Liver (tissue), 8 donors: ENCODE measurements at regions not wholly inside any gene's neighbourhood (a gene's known extent, or its start where the extent isn't known, plus 50 kb on each side); places are given as distances from the start of the nearest gene placed in this dataset.

ENCODE experiments used
- DNase-seq: peaks from one replicate; pipeline ENCODE4 v3.0.0-alpha.2; 2017; ENCODE audit warnings: low spot score
- H3K27ac ChIP-seq, 2 donors: one replicate each; pipeline ENCODE4 v1.7.0; 2013; ENCODE audit warnings: inconsistent platforms in 2 of 2, low read length in 2 of 2, control low read depth in 1 of 2, low read depth in 1 of 2, mild to moderate bottlenecking in 1 of 2
- H3K27me3 ChIP-seq, 4 donors: one replicate each; pipeline versions ENCODE4 v1.6.1 to v1.7.0; 2013; ENCODE audit warnings: low read length in 3 of 4, inconsistent platforms in 1 of 4, mild to moderate bottlenecking in 1 of 4, moderate library complexity in 1 of 4; ENCODE audit not compliant: control insufficient read depth in 4 of 4, insufficient read depth in 4 of 4
- H3K36me3 ChIP-seq, 4 donors: one replicate each; pipeline versions ENCODE4 v1.6.1 to v1.7.0; 2013; ENCODE audit warnings: low read length in 3 of 4, mild to moderate bottlenecking in 3 of 4, low read depth in 1 of 4, moderate library complexity in 1 of 4; ENCODE audit not compliant: control insufficient read depth in 4 of 4, insufficient read depth in 3 of 4
- H3K4me1 ChIP-seq, 4 donors: one replicate each; pipeline versions ENCODE4 v1.6.1 to v1.7.0; 2013; ENCODE audit warnings: low read length in 3 of 4, mild to moderate bottlenecking in 3 of 4, moderate library complexity in 1 of 4; ENCODE audit not compliant: control insufficient read depth in 4 of 4, insufficient read depth in 4 of 4
- H3K4me3 ChIP-seq, 3 donors: one replicate each; pipeline versions ENCODE4 v1.6.1 to v1.7.0; 2013; ENCODE audit warnings: low read length in 3 of 3, control low read depth in 1 of 3, low read depth in 1 of 3, mild to moderate bottlenecking in 1 of 3
- H3K9ac ChIP-seq, 2 donors: one replicate each; pipeline ENCODE4 v1.7.0; 2013; ENCODE audit warnings: low read length in 2 of 2, mild to moderate bottlenecking in 2 of 2, moderate library complexity in 2 of 2, control low read depth in 1 of 2, low read depth in 1 of 2
- H3K9me3 ChIP-seq, 4 donors: one replicate each; pipeline versions ENCODE4 v1.6.1 to v1.7.0; 2013; ENCODE audit warnings: low read length in 3 of 4; ENCODE audit not compliant: control insufficient read depth in 4 of 4
- HNF4A ChIP-seq, 2 donors: conservative IDR thresholded peaks; 2 replicates each; pipeline ENCODE4 v1.6.1; 2016; ENCODE audit warnings: antibody characterized with exemption in 2 of 2, mild to moderate bottlenecking in 2 of 2
- RAD21 ChIP-seq, 2 donors: IDR thresholded peaks; 2 replicates each; pipeline ENCODE4 v1.6.1; 2016; ENCODE audit warnings: antibody characterized with exemption in 2 of 2, mild to moderate bottlenecking in 2 of 2
- RXRA ChIP-seq, 2 donors: IDR thresholded peaks; 2 replicates each; pipeline ENCODE4 v1.6.1; 2017 to 2018; ENCODE audit warnings: antibody characterized with exemption in 2 of 2, mild to moderate bottlenecking in 1 of 2
- SP1 ChIP-seq: IDR thresholded peaks from 2 replicates; pipeline ENCODE4 v1.6.1; 2018; ENCODE audit warnings: antibody characterized with exemption, mild to moderate bottlenecking
- WGBS: extraction: QIAGEN DNeasy Blood & Tissue Kit; methylation state at CpG from one replicate; pipeline ENCODE4 v1.1.7; 2013; 5-methylcytosine and 5-hydroxymethylcytosine counted together
- TF ChIP-seq, protein P1 (sequence below): IDR thresholded peaks from 2 replicates; pipeline ENCODE4 v1.6.1; 2016; ENCODE audit warnings: antibody characterized with exemption
- TF ChIP-seq, protein P2 (sequence below): IDR thresholded peaks from 2 replicates; pipeline ENCODE4 v1.6.1; 2016; ENCODE audit warnings: antibody characterized with exemption, mild to moderate bottlenecking
- TF ChIP-seq, protein P3 (sequence below): fragments of 150-350 bp; IDR thresholded peaks from 2 replicates; pipeline ENCODE4 v1.5.1; 2017; ENCODE audit warnings: improper control_type of control experiment, low read depth, low read length; ENCODE audit not compliant: missing input control
- TF ChIP-seq, protein P4 (sequence below): IDR thresholded peaks from 2 replicates; pipeline ENCODE4 v1.6.1; 2016; ENCODE audit warnings: antibody characterized with exemption
- donor health status: healthy.
- donor health status: healthy.
- donor health status: healthy.
- donor health status: healthy.
- donor health status: healthy.

DNA sequence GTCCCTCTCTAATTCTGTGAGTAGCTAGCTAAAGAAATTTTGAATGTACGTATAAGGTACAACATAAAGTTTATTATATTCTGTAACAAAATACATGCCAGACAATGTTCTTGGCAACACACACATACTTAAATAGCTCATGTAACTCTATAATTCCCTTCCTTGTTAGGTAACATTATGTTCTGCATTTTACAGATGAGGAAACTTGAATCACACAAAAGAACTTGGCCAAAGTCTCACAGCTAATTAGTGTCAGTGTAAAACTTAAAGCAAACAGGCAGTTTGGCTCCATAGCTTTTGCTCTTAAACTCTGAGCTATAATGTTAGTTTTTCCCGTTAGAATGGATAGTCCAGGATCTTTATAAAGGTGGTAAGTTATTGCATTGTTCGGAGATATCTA, 1091.8 kb upstream of the SLIT2 start:
- Histone ChIP-seq H3K9ac (no peak overlapping the region), H3K36me3 (no peaks in the 10 kb centered on the region), H3K9me3 (peaks cover 0 to 5% (median 0%) of the 10 kb centered on the region in 4 donors), H3K27me3 (no peaks in the 10 kb centered on the region), H3K4me3 (no peak overlapping the region), H3K27ac (no peak overlapping the region), H3K4me1 (no peaks in the 10 kb centered on the region)
- DNase-seq, result no peak
- TF ChIP-seq HNF4A (conservative IDR thresholded peaks at IDR 0.05), result no peak
- TF ChIP-seq, protein P1, sequence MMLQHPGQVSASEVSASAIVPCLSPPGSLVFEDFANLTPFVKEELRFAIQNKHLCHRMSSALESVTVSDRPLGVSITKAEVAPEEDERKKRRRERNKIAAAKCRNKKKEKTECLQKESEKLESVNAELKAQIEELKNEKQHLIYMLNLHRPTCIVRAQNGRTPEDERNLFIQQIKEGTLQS, result no peak
- 53% methylated on average over 3 of the region's 3 CpGs for WGBS

DNA sequence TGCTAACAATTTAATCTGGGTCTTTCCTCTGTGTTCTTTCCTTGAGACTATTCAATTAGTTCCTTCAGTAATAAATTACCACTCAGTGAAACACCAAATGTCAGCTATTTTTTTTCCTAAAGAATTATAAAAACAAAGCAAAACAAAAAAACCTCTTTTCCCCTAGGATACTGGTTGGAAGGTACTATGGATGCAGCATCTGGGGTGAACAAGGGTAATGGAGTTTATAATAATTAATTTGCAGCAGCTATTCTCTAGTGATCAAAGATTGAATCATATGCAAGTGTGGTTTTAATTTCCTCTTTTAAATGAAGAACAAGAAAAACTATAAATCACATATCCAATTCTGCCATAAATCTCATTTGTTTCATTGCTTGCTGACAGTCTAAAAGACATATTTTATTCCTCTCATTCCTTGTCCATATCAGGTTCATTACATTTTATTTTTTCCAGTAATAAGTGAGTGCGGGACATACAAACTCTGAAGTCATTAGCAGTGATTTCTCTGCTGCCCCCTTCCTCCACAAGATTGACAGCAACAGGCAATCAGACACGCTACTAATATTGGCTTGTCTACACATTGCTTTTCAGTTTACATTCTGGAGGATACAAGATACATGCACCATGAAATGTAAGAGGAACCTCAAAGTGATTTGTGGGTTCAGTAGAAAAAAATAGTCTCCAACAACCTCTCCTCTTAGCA, 1093.4 kb upstream of the SLIT2 start:
- TF ChIP-seq, protein P2, sequence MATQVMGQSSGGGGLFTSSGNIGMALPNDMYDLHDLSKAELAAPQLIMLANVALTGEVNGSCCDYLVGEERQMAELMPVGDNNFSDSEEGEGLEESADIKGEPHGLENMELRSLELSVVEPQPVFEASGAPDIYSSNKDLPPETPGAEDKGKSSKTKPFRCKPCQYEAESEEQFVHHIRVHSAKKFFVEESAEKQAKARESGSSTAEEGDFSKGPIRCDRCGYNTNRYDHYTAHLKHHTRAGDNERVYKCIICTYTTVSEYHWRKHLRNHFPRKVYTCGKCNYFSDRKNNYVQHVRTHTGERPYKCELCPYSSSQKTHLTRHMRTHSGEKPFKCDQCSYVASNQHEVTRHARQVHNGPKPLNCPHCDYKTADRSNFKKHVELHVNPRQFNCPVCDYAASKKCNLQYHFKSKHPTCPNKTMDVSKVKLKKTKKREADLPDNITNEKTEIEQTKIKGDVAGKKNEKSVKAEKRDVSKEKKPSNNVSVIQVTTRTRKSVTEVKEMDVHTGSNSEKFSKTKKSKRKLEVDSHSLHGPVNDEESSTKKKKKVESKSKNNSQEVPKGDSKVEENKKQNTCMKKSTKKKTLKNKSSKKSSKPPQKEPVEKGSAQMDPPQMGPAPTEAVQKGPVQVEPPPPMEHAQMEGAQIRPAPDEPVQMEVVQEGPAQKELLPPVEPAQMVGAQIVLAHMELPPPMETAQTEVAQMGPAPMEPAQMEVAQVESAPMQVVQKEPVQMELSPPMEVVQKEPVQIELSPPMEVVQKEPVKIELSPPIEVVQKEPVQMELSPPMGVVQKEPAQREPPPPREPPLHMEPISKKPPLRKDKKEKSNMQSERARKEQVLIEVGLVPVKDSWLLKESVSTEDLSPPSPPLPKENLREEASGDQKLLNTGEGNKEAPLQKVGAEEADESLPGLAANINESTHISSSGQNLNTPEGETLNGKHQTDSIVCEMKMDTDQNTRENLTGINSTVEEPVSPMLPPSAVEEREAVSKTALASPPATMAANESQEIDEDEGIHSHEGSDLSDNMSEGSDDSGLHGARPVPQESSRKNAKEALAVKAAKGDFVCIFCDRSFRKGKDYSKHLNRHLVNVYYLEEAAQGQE, result no peak
- TF ChIP-seq, protein P3, sequence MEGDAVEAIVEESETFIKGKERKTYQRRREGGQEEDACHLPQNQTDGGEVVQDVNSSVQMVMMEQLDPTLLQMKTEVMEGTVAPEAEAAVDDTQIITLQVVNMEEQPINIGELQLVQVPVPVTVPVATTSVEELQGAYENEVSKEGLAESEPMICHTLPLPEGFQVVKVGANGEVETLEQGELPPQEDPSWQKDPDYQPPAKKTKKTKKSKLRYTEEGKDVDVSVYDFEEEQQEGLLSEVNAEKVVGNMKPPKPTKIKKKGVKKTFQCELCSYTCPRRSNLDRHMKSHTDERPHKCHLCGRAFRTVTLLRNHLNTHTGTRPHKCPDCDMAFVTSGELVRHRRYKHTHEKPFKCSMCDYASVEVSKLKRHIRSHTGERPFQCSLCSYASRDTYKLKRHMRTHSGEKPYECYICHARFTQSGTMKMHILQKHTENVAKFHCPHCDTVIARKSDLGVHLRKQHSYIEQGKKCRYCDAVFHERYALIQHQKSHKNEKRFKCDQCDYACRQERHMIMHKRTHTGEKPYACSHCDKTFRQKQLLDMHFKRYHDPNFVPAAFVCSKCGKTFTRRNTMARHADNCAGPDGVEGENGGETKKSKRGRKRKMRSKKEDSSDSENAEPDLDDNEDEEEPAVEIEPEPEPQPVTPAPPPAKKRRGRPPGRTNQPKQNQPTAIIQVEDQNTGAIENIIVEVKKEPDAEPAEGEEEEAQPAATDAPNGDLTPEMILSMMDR, result no peak
- TF ChIP-seq RXRA (IDR thresholded peaks at IDR 0.05), result no peak
- TF ChIP-seq RAD21 (IDR thresholded peaks at IDR 0.05), result no peak
- TF ChIP-seq SP1, result no peak
- TF ChIP-seq, protein P1, result no peak
- TF ChIP-seq, protein P4, sequence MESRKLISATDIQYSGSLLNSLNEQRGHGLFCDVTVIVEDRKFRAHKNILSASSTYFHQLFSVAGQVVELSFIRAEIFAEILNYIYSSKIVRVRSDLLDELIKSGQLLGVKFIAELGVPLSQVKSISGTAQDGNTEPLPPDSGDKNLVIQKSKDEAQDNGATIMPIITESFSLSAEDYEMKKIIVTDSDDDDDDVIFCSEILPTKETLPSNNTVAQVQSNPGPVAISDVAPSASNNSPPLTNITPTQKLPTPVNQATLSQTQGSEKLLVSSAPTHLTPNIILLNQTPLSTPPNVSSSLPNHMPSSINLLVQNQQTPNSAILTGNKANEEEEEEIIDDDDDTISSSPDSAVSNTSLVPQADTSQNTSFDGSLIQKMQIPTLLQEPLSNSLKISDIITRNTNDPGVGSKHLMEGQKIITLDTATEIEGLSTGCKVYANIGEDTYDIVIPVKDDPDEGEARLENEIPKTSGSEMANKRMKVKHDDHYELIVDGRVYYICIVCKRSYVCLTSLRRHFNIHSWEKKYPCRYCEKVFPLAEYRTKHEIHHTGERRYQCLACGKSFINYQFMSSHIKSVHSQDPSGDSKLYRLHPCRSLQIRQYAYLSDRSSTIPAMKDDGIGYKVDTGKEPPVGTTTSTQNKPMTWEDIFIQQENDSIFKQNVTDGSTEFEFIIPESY, result no peak
- Histone ChIP-seq H3K4me3 (no peak overlapping the region), H3K4me1 (no peaks in the 10 kb centered on the region), H3K27me3 (no peaks in the 10 kb centered on the region), H3K9me3 (peaks cover 0 to 5% (median 0%) of the 10 kb centered on the region in 4 donors), H3K9ac (no peak overlapping the region), H3K27ac (no peak overlapping the region), H3K36me3 (no peaks in the 10 kb centered on the region)
- DNase-seq, result no peak
- 65% methylated on average over 2 of the region's 2 CpGs for WGBS
